C4-2B (cell line): ENCODE measurements at regions not wholly inside any gene's neighbourhood (a gene's known extent, or its start where the extent isn't known, plus 50 kb on each side); places are given as distances from the start of the nearest gene placed in this dataset.
"Not testable (repeated sequence)": the region's sequence is repeated elsewhere in the genome, so short reads cannot be mapped to it uniquely, and the experiment has no call there.

Experiments
- H3K27ac ChIP-seq: fragments of 450-650 bp; 2 replicates; pipeline ENCODE4 v1.5.1; 2017
- ZFX ChIP-seq: fragments of 450-650 bp; IDR thresholded peaks from 2 replicates; pipeline ENCODE4 v1.6.1; 2017
- TF ChIP-seq, protein P1 (sequence below): fragments of 450-650 bp; conservative IDR thresholded peaks from 2 replicates; pipeline ENCODE4 v1.5.1; 2017; ENCODE audit warnings: mild to moderate bottlenecking

GRCh38 chr12:74775276-74775675 lies 237.6 kb downstream of the ATXN7L3B start:
- no peak for TF ChIP-seq ZFX
- TF ChIP-seq, protein P1, sequence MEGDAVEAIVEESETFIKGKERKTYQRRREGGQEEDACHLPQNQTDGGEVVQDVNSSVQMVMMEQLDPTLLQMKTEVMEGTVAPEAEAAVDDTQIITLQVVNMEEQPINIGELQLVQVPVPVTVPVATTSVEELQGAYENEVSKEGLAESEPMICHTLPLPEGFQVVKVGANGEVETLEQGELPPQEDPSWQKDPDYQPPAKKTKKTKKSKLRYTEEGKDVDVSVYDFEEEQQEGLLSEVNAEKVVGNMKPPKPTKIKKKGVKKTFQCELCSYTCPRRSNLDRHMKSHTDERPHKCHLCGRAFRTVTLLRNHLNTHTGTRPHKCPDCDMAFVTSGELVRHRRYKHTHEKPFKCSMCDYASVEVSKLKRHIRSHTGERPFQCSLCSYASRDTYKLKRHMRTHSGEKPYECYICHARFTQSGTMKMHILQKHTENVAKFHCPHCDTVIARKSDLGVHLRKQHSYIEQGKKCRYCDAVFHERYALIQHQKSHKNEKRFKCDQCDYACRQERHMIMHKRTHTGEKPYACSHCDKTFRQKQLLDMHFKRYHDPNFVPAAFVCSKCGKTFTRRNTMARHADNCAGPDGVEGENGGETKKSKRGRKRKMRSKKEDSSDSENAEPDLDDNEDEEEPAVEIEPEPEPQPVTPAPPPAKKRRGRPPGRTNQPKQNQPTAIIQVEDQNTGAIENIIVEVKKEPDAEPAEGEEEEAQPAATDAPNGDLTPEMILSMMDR = no peak
- no peak overlapping the region for H3K27ac ChIP-seq

DNA sequence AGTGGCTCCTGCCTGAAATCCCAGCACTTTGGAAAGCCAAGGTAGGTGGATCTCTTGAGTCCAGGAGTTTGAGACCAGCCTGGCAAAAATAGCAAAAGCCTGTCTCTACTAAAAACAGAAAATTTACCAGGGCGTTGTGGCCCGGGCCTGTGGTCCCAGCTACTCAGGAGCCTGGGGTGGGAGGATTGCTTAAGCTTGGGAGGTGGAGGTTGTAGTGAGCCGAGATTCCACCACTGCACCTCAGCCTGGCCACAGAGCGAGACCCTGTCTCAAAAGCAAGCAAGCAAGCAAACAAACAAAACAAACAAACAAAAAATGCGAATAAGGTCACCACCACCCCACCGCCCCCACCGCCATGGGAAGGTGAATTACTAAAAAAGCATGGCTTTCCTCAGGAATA lies 238.7 kb downstream of the ATXN7L3B start:
- no peak overlapping the region for H3K27ac ChIP-seq
- TF ChIP-seq, protein P1 = no peak
- no peak for TF ChIP-seq ZFX

DNA sequence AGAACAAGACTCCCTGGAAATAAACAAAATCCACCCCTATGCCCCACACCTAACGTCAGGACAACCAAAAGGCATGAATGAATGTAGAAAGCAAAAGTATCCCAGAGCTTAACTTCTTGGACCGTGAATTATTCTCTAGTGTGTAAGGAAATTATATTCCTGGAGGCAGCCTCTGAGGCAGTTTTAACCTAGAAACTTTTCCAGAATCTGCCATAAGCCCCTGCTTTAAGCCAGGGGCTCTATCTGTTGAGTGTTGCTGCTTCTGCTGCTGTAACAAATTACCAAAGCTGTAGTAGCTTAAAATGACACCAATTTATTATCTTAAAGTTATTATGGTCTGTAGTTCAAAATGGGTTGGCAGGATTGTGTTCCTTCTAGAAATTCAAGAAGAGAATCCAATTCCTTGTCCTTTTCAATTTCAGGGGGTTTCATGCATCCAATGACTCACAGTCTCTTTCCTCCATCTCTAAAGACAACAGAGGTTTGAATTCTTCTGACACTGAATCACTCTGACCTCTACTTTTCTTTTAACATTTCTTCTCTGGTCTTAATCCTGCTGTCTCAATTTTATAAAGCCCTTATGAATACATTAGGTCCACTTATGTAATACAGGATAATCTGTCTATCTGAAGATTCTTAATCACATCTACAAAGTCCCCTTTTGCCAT lies 242.7 kb downstream of the ATXN7L3B start:
- H3K27ac ChIP-seq = no peak overlapping the region
- TF ChIP-seq ZFX = no peak
- TF ChIP-seq, protein P1 = no peak

DNA sequence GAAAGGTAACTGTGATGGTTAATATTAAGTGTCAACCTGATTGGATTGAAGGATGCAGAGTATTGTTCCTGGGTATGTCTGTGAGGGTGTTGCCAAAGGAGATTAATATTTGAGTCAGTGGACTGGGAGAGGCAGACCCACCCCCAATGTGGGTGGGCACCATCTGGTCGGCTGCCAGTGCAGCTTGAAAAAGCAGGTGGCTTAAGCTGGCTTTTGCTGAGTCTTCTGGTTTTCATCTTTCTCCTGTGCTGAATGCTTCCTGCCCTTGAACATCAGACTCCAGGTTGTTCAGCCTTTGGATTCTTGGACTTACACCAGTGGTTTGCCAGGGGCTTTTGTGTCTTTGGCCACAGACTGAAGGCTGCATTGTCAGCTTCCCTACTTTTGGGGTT lies 243.2 kb downstream of the ATXN7L3B start:
- H3K27ac ChIP-seq = not testable (repeated sequence)

DNA sequence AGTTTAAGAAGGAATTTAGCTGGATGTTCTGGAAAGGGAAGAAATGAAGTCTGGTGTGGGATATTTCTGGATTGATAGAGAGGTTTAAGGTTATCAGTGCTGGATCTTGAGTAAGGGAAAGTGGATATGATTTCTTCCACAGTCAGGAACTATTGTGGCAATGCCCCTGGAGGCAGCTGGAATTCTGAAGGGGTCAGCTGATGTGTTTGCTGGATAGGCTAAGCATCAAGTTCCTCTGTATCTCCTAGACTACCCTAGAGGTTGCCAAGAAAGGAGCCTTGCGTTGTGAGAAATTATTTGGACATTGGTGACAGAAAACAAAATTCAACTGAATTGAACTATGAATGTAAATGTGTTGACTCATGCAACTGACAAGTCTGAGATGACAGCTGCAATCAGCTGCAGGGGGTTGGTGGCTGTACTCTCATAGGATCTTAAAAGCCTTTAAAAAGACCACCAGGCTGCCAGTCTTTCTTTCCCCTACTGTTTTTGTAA lies 244.4 kb downstream of the ATXN7L3B start:
- no peak overlapping the region for H3K27ac ChIP-seq
- TF ChIP-seq, protein P1 = no peak
- TF ChIP-seq ZFX = no peak

DNA sequence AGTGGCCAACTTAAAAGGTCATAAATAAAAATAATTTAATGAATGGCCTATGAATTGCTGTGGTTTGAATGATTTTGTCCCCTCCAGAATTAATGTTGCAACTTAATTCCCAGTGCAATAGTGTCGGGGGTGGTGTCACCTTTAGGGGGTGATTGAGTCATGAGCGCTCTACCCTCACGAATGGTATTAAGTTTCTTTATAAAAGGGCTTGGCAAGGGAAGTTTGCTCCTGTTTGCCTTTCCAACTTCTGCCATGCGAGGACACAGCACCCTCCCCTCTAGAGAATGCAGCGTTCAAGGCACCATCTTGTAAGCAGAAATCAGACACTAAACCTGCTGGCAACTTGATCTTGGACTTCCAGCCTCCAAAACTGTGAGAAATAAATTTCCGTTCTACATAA lies 253.3 kb downstream of the ATXN7L3B start:
- TF ChIP-seq, protein P1 = no peak
- TF ChIP-seq ZFX = no peak

DNA sequence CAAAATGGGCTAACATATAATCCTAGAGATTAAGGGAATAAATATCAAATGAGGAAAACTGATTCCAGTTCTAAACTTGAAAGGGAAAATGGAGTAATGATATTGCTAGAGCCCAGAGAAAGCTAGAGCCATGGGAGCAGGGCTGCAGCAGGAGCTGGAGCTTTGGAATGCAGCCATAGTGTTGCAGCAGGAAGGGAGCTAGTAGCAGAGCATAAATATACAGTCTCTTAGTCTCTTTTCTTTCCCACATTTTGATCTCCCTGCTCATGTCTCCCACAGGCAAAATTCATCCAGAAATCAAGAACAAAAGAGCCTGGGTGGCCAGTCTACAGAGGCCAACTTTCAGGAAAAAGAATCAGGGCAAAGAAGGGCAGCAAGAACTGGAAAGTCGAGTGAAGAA lies 253.7 kb downstream of the ATXN7L3B start:
- H3K27ac ChIP-seq = no peak overlapping the region
- TF ChIP-seq ZFX = no peak
- TF ChIP-seq, protein P1 = no peak

More for the DNA sequence above, 253.3 kb downstream of the ATXN7L3B start:
- H3K27ac ChIP-seq = no peak overlapping the region

DNA sequence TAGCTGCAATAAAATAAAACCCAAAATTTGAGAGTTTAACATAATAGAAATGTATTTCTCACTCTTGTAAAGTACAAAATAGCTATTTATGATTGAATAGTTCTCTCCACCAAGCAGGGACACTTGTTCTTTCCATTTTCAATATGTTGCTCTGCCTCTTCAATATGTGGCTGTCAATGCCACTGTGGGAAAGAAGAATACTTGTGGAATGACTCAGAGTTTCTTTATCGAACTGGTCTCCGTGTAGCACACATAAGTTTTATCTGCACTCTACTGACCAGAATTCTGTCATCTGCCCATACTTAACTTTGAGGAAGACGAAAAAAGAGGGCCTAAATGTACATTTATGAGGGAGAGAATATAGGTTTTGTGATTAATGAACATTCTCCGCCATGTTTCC lies 256.9 kb downstream of the ATXN7L3B start:
- no peak overlapping the region for H3K27ac ChIP-seq
- no peak for TF ChIP-seq ZFX
- TF ChIP-seq, protein P1 = no peak
